CD4-positive, alpha-beta T cell (primary cell): ENCODE measurements at regions not wholly inside any gene's neighbourhood (a gene's known extent, or its start where the extent isn't known, plus 50 kb on each side); places are given as distances from the start of the nearest gene placed in this dataset.

Experiments used
- ATAC-seq: fragments of 200-7000 bp; cut with Tn5 transposase; one replicate; pipeline ENCODE4 v1.10.0; 2022; ENCODE audit warnings: mild to moderate bottlenecking; ENCODE audit not compliant: poor library complexity
- CTCF ChIA-PET: fragments of 350-600 bp; sonication (Branson Sonifier 250); formaldehyde crosslinking; loops from one replicate; lab custom pipeline; 2021; ENCODE audit warnings: antibody characterized with exemption, inconsistent platforms; lab: Charles Lee
- POLR2A ChIA-PET: fragments of 350-600 bp; sonication (Branson Sonifier 250); formaldehyde crosslinking; loops from one replicate; lab custom pipeline; 2021; ENCODE audit warnings: antibody characterized with exemption, inconsistent platforms; lab: Charles Lee
- DNase-seq, 14 experiments: peaks; one replicate each; pipeline ENCODE4 v3.0.0-alpha.2; 2013 to 2020; ENCODE audit warnings: mixed read lengths in 2 of 14
- H3K27ac ChIP-seq, 2 donors: one replicate each; pipeline versions ENCODE4 v1.5.1 to v1.7.0; 2013; ENCODE audit warnings: low read length in 2 of 2, low read depth in 1 of 2, mild to moderate bottlenecking in 1 of 2
- H3K27me3 ChIP-seq, 2 experiments: 1 replicate in 1 of 2; 2 replicates in 1 of 2; pipeline versions ENCODE4 v1.6.1 to v1.7.0; 2013; ENCODE audit warnings: low read length in 2 of 2, control low read depth in 1 of 2, mild to moderate bottlenecking in 1 of 2, moderate library complexity in 1 of 2; ENCODE audit not compliant: insufficient read depth in 2 of 2, control insufficient read depth in 1 of 2
- H3K36me3 ChIP-seq: one replicate; pipeline ENCODE4 v1.6.1; 2013; ENCODE audit warnings: low read length, control low read depth; ENCODE audit not compliant: insufficient read depth
- H3K4me1 ChIP-seq: one replicate; pipeline ENCODE4 v1.6.1; 2013; ENCODE audit warnings: low read length, control low read depth; ENCODE audit not compliant: insufficient read depth
- H3K4me3 ChIP-seq: one replicate; pipeline ENCODE4 v1.5.1; 2013; ENCODE audit warnings: mild to moderate bottlenecking, low read length, moderate library complexity
- H3K9me3 ChIP-seq, 2 experiments: 1 replicate in 1 of 2; 2 replicates in 1 of 2; pipeline versions ENCODE4 v1.6.1 to v1.7.0; 2013; ENCODE audit warnings: low read length in 2 of 2, mild to moderate bottlenecking in 2 of 2, control low read depth in 1 of 2, moderate library complexity in 1 of 2; ENCODE audit not compliant: control insufficient read depth in 1 of 2, insufficient read depth in 1 of 2
- H3K27ac Mint-ChIP-seq: one replicate; pipeline ENCODE4 v1.8.0; 2020; ENCODE audit warnings: mixed read lengths
- H3K27me3 Mint-ChIP-seq: one replicate; pipeline ENCODE4 v1.8.0; 2021; ENCODE audit warnings: mixed read lengths
- H3K36me3 Mint-ChIP-seq: one replicate; pipeline ENCODE4 v1.8.0; 2021; ENCODE audit warnings: low read depth, mixed read lengths
- H3K4me1 Mint-ChIP-seq: one replicate; pipeline ENCODE4 v1.8.0; 2021; ENCODE audit warnings: low read depth, mixed read lengths
- H3K4me3 Mint-ChIP-seq: one replicate; pipeline ENCODE4 v1.8.0; 2020; ENCODE audit warnings: mild to moderate bottlenecking, mixed read lengths
- H3K9me3 Mint-ChIP-seq: one replicate; pipeline ENCODE4 v1.8.0; 2020; ENCODE audit warnings: mixed read lengths
- intact Hi-C, 2 experiments: fragments of 100-400 bp; cut with DNase I in 1 of 2; cut with micrococcal nuclease in 1 of 2; formaldehyde crosslinking; loops; one replicate each; pipeline versions ENCODE4 v1.15.1 to v1.9.0; 2023 to 2025; cut with DNase I, micrococcal nuclease
- TF ChIP-seq, protein P1 (sequence below): fragments of 200-600 bp; IDR thresholded peaks from one replicate; pipeline ENCODE4 v1.8.0; 2022; ENCODE audit warnings: antibody characterized with exemption, mild to moderate bottlenecking

DNA sequence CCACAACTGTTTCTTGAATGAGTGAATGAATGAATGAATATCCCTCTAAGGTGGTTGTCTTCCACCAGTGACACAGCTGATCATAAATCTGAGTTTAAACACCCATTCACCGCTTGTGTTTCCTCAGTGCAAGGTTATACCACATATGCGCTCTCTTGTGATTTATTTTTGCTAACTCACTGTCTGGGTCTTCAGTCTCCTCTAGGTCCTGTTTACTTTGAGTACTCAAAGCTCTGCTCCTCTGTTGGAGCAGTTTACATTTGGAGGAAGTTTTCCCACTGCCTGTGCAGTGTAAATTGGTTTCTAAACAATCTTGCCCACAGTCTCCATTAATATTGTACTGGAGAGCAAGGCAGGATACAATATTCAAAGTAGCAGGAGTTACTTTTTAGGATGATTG lies 212.6 kb upstream of the JADE1 start:
- H3K27me3 ChIP-seq, result no peaks in the 10 kb centered on the region
- no peak for ATAC-seq
- H3K4me1 ChIP-seq, result no peaks in the 10 kb centered on the region
- peaks cover 26% of the 10 kb centered on the region for H3K27me3 Mint-ChIP-seq
- peaks cover 4 to 7% of the 10 kb centered on the region in 2 experiments for H3K9me3 ChIP-seq
- no peak for DNase-seq
- POLR2A ChIA-PET, result no interaction called here
- peaks cover 10% of the 10 kb centered on the region for H3K9me3 Mint-ChIP-seq
- H3K36me3 ChIP-seq, result no peaks in the 10 kb centered on the region
- no peak overlapping the region for H3K27ac Mint-ChIP-seq
- no peak overlapping the region for H3K4me3 Mint-ChIP-seq
- intact Hi-C loops, result no loop called here
- TF ChIP-seq, protein P1, sequence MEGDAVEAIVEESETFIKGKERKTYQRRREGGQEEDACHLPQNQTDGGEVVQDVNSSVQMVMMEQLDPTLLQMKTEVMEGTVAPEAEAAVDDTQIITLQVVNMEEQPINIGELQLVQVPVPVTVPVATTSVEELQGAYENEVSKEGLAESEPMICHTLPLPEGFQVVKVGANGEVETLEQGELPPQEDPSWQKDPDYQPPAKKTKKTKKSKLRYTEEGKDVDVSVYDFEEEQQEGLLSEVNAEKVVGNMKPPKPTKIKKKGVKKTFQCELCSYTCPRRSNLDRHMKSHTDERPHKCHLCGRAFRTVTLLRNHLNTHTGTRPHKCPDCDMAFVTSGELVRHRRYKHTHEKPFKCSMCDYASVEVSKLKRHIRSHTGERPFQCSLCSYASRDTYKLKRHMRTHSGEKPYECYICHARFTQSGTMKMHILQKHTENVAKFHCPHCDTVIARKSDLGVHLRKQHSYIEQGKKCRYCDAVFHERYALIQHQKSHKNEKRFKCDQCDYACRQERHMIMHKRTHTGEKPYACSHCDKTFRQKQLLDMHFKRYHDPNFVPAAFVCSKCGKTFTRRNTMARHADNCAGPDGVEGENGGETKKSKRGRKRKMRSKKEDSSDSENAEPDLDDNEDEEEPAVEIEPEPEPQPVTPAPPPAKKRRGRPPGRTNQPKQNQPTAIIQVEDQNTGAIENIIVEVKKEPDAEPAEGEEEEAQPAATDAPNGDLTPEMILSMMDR, result no peak
- H3K4me1 Mint-ChIP-seq, result no peaks in the 10 kb centered on the region
- CTCF ChIA-PET, result no interaction called here
- no peak overlapping the region for H3K27ac ChIP-seq
- H3K4me3 ChIP-seq, result no peak overlapping the region
- H3K36me3 Mint-ChIP-seq, result no peaks in the 10 kb centered on the region

DNA sequence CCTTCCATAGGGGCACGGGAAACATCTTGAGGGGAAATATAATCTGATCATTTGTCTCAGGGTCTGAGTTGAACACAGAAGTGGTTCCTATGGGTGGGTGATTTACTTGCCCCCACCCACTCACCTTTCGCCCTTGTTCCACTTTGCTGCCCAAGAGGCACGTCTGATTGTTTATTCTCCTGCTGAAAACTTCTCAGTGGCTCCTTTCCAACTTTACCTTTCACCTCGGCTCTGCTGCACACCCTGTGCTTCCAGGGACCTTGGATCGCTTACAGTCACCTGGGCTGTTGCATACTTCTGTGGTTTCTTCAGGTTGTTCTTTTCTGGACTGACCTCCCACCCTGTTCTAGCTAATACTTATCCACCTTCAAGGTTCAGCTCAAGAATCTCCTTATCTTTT lies 213.4 kb upstream of the JADE1 start:
- DNase-seq (no peak), ATAC-seq (no peak)
- ChIA-PET POLR2A (no interaction called here), CTCF (interaction anchor here (0.7 kb wide), 1 partner anchor 31 kb away, joined by 3 read pairs; no protein-coding TSS in a partner anchor)
- Mint-ChIP-seq H3K27me3 (peaks cover 26% of the 10 kb centered on the region), H3K4me3 (no peak overlapping the region), H3K36me3 (no peaks in the 10 kb centered on the region), H3K27ac (no peak overlapping the region), H3K9me3 (peaks cover 10% of the 10 kb centered on the region), H3K4me1 (no peaks in the 10 kb centered on the region)
- H3K9me3 ChIP-seq, result peaks cover 4 to 7% of the 10 kb centered on the region in 2 experiments
- no peaks in the 10 kb centered on the region for H3K4me1 ChIP-seq
- no peaks in the 10 kb centered on the region for H3K36me3 ChIP-seq
- no peak overlapping the region for H3K4me3 ChIP-seq
- intact Hi-C loops, result no loop called here
- H3K27me3 ChIP-seq, result no peaks in the 10 kb centered on the region
- TF ChIP-seq, protein P1, result no peak
- H3K27ac ChIP-seq, result no peak overlapping the region

- Mint-ChIP-seq H3K9me3 (peaks cover 10% of the 10 kb centered on the region), H3K36me3 (no peaks in the 10 kb centered on the region), H3K4me1 (no peaks in the 10 kb centered on the region), H3K27ac (no peak overlapping the region), H3K4me3 (no peak overlapping the region), H3K27me3 (peaks cover 13% of the 10 kb centered on the region)
- POLR2A ChIA-PET, result no interaction called here
- no peak for ATAC-seq
- H3K36me3 ChIP-seq, result no peaks in the 10 kb centered on the region
- H3K4me3 ChIP-seq, result no peak overlapping the region
- TF ChIP-seq, protein P1, result no peak
- DNase-seq, result no peak
- H3K9me3 ChIP-seq, result peaks cover 4 to 7% of the 10 kb centered on the region in 2 experiments
- H3K4me1 ChIP-seq, result no peaks in the 10 kb centered on the region
- H3K27me3 ChIP-seq, result no peaks in the 10 kb centered on the region
- H3K27ac ChIP-seq, result no peak overlapping the region
- intact Hi-C loops, result no loop called here
- CTCF ChIA-PET, result no interaction called here
These were observed 218.0 kb upstream of the JADE1 start for GRCh38 chr4:128591482-128591881.
